K562 (cell line): ENCODE measurements at regions not wholly inside any gene's neighbourhood (a gene's known extent, or its start where the extent isn't known, plus 50 kb on each side); places are given as distances from the start of the nearest gene placed in this dataset.

Experiments
- ATAC-seq: fragments of 200-7000 bp; cut with Tn5 transposase; 3 replicates; pipeline ENCODE4 v1.9.1; 2020; ENCODE audit warnings: moderate library complexity
- BruUV-seq: library from RNA; stranded (reverse); fragments of 400-500 nt; replicated peaks from 2 replicates; lab custom pipeline; 2021; lab: Mats Ljungman, UMichigan
- CTCF ChIA-PET: fragments of 300-600 bp; formaldehyde crosslinking; extraction: SDS; loops from one replicate; lab custom pipeline; 2021; ENCODE audit warnings: low intra/inter-chr PET ratio; lab: Yijun Ruan, JAX
- POLR2A ChIA-PET: fragments of 300-600, 350-650 bp; sonication (Branson Sonifier 250); formaldehyde crosslinking; extraction: SDS; loops from one replicate; lab custom pipeline; 2021; ENCODE audit warnings: antibody characterized with exemption, inconsistent platforms; lab: Yijun Ruan, JAX
- DNase-seq, 4 experiments: peaks; one replicate each; pipeline versions ENCODE4 v3.0.0 to v3.0.0-alpha.2; 2011 to 2018; ENCODE audit warnings: low spot score in 3 of 4, mixed read lengths in 3 of 4; ENCODE audit errors: extremely low read depth in 1 of 4
- FAIRE-seq: peaks from 2 replicates; lab custom pipeline; 2011; peaks lifted over from hg19 to GRCh38; lab: Jason Lieb, UNC
- H2AFZ ChIP-seq: 2 replicates; pipeline ENCODE4 v1.6.0; 2011; ENCODE audit warnings: low read depth, low read length, control low read depth, inconsistent platforms
- H3K27ac ChIP-seq: fragments of 200-600 bp; 3 replicates; pipeline ENCODE4 v1.8.0; 2011; ENCODE audit warnings: low read depth, mild to moderate bottlenecking, control low read depth, inconsistent platforms, low read length, moderate library complexity, mixed read lengths; ENCODE audit errors: extremely low read depth
- H3K27me3 ChIP-seq, 2 experiments: fragments of 300-600 bp in 1 of 2; 2 replicates in 1 of 2; 3 replicates in 1 of 2; pipeline versions ENCODE4 v1.6.0 to v1.8.0; 2011; ENCODE audit warnings: inconsistent platforms in 2 of 2, low read length in 2 of 2, mild to moderate bottlenecking in 1 of 2, mixed read lengths in 1 of 2, moderate library complexity in 1 of 2; ENCODE audit not compliant: control insufficient read depth in 2 of 2, insufficient read depth in 2 of 2
- H3K36me3 ChIP-seq: fragments of 300-600 bp; 3 replicates; pipeline ENCODE4 v1.8.0; 2011; ENCODE audit warnings: mild to moderate bottlenecking, low read length, inconsistent platforms; ENCODE audit not compliant: control insufficient read depth, insufficient read depth
- H3K4me1 ChIP-seq, 2 experiments: fragments of 200-600 bp in 1 of 2; replicated peaks in 1 of 2; 2 replicates in 1 of 2; 3 replicates in 1 of 2; pipeline versions ENCODE4 v1.5.1 to v1.8.0; 2011; ENCODE audit warnings: inconsistent platforms in 2 of 2, low read length in 2 of 2, mild to moderate bottlenecking in 1 of 2, mixed read lengths in 1 of 2, moderate library complexity in 1 of 2; ENCODE audit not compliant: control insufficient read depth in 2 of 2, insufficient read depth in 2 of 2
- H3K4me2 ChIP-seq: 2 replicates; pipeline ENCODE4 v1.6.1; 2011; ENCODE audit warnings: low read length, control low read depth, inconsistent platforms, mixed read lengths; ENCODE audit not compliant: insufficient read depth
- H3K4me3 ChIP-seq: fragments of 200-600 bp; sonication (generic), shearing (Covaris generic); 2 replicates; pipeline ENCODE4 v1.5.1; 2016; ENCODE audit warnings: control low read depth, inconsistent platforms
- H3K79me2 ChIP-seq: fragments of 200-600 bp; 3 replicates; pipeline ENCODE4 v1.8.0; 2011; ENCODE audit warnings: low read length, inconsistent platforms; ENCODE audit not compliant: control insufficient read depth, insufficient read depth
- H3K9ac ChIP-seq, 2 experiments: 2 replicates each; pipeline versions ENCODE4 v1.6.0 to v1.6.1; 2011; ENCODE audit warnings: low read depth in 2 of 2, low read length in 2 of 2, control low read depth in 1 of 2, inconsistent platforms in 1 of 2, mild to moderate bottlenecking in 1 of 2, mixed read lengths in 1 of 2; ENCODE audit not compliant: insufficient read depth in 1 of 2
- H3K9me1 ChIP-seq: one replicate; pipeline ENCODE4 v1.6.0; 2011; ENCODE audit warnings: inconsistent platforms, mild to moderate bottlenecking, low read length, moderate library complexity; ENCODE audit not compliant: control insufficient read depth, insufficient read depth
- H3K9me3 ChIP-seq: replicated peaks from 2 replicates; pipeline ENCODE4 v1.5.1; 2011; ENCODE audit warnings: low read depth, low read length, inconsistent platforms; ENCODE audit not compliant: control insufficient read depth, insufficient read depth
- H4K20me1 ChIP-seq: replicated peaks from 2 replicates; pipeline ENCODE4 v1.6.1; 2011; ENCODE audit warnings: low read length, inconsistent platforms, mixed read lengths; ENCODE audit not compliant: control insufficient read depth, insufficient read depth
- ARID1B ChIP-seq: fragments of 450-650 bp; IDR thresholded peaks from 2 replicates; pipeline ENCODE4 v1.6.1; 2016; ENCODE audit warnings: antibody characterized with exemption, mild to moderate bottlenecking, inconsistent platforms
- BCOR ChIP-seq: fragments of 450-650 bp; IDR thresholded peaks from 2 replicates; pipeline ENCODE4 v1.6.1; 2016
- FOXJ3 ChIP-seq: sonication (generic); formaldehyde crosslinking; IDR thresholded peaks from 2 replicates; pipeline ENCODE4 v1.4.0; 2020; ENCODE audit warnings: mild to moderate bottlenecking, missing genetic modification reagents
- FOXK2 ChIP-seq, 2 experiments: fragments of 450-650 bp; IDR thresholded peaks in 1 of 2; conservative IDR thresholded peaks in 1 of 2; 2 replicates each; pipeline ENCODE4 v1.6.1; 2016; ENCODE audit warnings: low read depth in 2 of 2, mild to moderate bottlenecking in 1 of 2
- KAT7 ChIP-seq: sonication (generic); formaldehyde crosslinking; IDR thresholded peaks from 2 replicates; pipeline ENCODE4 v1.8.0; 2022; ENCODE audit warnings: missing genetic modification reagents, mild to moderate bottlenecking, borderline replicate concordance
- MAZ ChIP-seq, 2 experiments: fragments of 450-650 bp in 1 of 2; sonication (generic) in 1 of 2; formaldehyde crosslinking; IDR thresholded peaks in 1 of 2; conservative IDR thresholded peaks in 1 of 2; 2 replicates each; pipeline versions ENCODE4 v1.4.0 to v1.5.0; 2020; ENCODE audit warnings: mild to moderate bottlenecking in 1 of 2, missing genetic modification reagents in 1 of 2
- POLR2A ChIP-seq: fragments of 450-650 bp; conservative IDR thresholded peaks from 2 replicates; pipeline ENCODE4 v1.6.1; 2016
- RBM34 ChIP-seq: fragments of 200-400 bp; formaldehyde crosslinking; IDR thresholded peaks from 2 replicates; pipeline ENCODE4 v1.6.1; 2018; ENCODE audit warnings: low read length, borderline replicate concordance; ENCODE audit not compliant: insufficient read depth
- SAFB ChIP-seq: fragments of 200-400 bp; formaldehyde crosslinking; IDR thresholded peaks from 2 replicates; pipeline ENCODE4 v1.6.1; 2017; ENCODE audit warnings: low read depth, low read length, borderline replicate concordance
- SIN3B ChIP-seq: fragments of 450-650 bp; IDR thresholded peaks from 2 replicates; pipeline ENCODE4 v1.6.1; 2017; ENCODE audit warnings: low read depth, mild to moderate bottlenecking, moderate library complexity
- SMAD4 ChIP-seq: fragments of 250-450 bp; sonication (Bioruptor Pico); conservative IDR thresholded peaks from 2 replicates; pipeline ENCODE4 v1.8.0; 2021; ENCODE audit warnings: inconsistent platforms, mild to moderate bottlenecking, moderate library complexity
- U2AF2 ChIP-seq: fragments of 200-400 bp; formaldehyde crosslinking; optimal IDR thresholded peaks from 2 replicates; pipeline ENCODE3; 2017; ENCODE audit warnings: low read depth, mild to moderate bottlenecking, low read length
- ZKSCAN1 ChIP-seq: fragments of 150-350 bp; IDR thresholded peaks from 2 replicates; pipeline ENCODE4 v1.6.1; 2016; ENCODE audit warnings: low read depth, low read length
- ZNF217 ChIP-seq: sonication (generic); formaldehyde crosslinking; IDR thresholded peaks from 2 replicates; pipeline ENCODE4 v1.8.0; 2022; ENCODE audit warnings: mild to moderate bottlenecking, missing genetic modification reagents
- ZNF77 ChIP-seq: fragments of 250-450 bp; sonication (Bioruptor Pico); IDR thresholded peaks from 2 replicates; pipeline ENCODE4 v1.5.0; 2020
- WGBS: fragments of 100-300 bp; shearing (Covaris generic); methylation state at CpG from one replicate; pipeline ENCODE4 v1.1.6; 2016; ENCODE audit warnings: low coverage, mixed read lengths; ENCODE audit not compliant: insufficient coverage; ENCODE audit errors: missing lambda C conversion rate; 5-methylcytosine and 5-hydroxymethylcytosine counted together
- in situ Hi-C: fragments of 300-500 bp; cut with MboI; formaldehyde crosslinking; loops from 4 replicates; pipeline ENCODE4 v1.15.0; 2018; ENCODE audit warnings: inconsistent platforms, mixed read lengths
- intact Hi-C: fragments of 100-400 bp; cut with micrococcal nuclease; formaldehyde crosslinking; loops from 2 replicates; pipeline ENCODE4 v1.14.2; 2022
- TF ChIP-seq, protein P1 (sequence below): fragments of 200-400 bp; formaldehyde crosslinking; IDR thresholded peaks from 2 replicates; pipeline ENCODE4 v1.6.1; 2017; ENCODE audit warnings: mild to moderate bottlenecking, low read depth, low read length, moderate library complexity
- TF ChIP-seq, protein P2 (sequence below): fragments of 200-800 bp; sonication (Bioruptor generic); IDR thresholded peaks from 2 replicates; pipeline ENCODE4 v1.6.1; 2017; ENCODE audit warnings: missing genetic modification characterization, missing compliant biosample characterization
- TF ChIP-seq, protein P3 (sequence below): sonication (generic); formaldehyde crosslinking; IDR thresholded peaks from 2 replicates; pipeline ENCODE4 v1.8.0; 2022; ENCODE audit warnings: missing genetic modification reagents, mild to moderate bottlenecking, borderline replicate concordance

DNA sequence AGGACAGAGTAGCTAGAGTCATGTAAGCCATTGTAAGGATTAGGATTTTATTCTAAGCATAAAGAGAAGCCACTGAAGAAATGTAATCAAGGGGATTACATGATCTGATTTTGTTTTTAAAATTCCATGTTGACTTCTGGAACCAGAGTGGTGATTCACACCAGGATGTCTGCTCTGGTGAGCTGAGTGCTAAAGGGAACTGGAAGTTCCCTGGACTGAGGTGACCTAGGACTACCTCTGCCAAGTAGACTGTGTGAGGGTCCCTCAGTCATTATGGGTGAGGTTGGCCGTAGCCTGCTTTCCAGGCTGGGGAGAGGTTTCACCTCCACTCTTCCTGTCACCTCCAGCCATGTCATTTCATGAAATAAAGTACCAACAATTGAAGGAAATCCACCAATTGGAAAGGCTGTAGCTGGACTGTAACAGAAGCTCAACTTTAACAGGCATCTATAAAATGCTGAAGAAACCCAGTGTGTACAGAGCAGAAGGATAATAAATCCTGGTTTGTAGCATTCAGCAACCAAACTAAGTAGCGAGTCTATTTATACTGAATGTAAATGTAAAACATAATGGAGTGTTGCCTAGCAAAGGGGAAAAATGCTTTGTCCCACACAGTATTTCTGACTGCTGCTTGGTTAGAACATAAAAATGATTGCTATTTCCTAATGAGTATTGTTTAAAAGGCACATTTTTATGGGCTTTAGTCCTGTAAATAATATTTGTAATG is 507.4 kb upstream of the PKDCC start:
- WGBS, result 6% methylated on average over 2 of the region's 2 CpGs
- in situ Hi-C loops, result no loop called here
- Histone ChIP-seq H3K27me3 (no peaks in the 10 kb centered on the region), H3K4me1 (no peaks in the 10 kb centered on the region), H4K20me1 (no peaks in the 10 kb centered on the region), H2AFZ (no peak overlapping the region), H3K9ac (no peak overlapping the region), H3K4me2 (no peak overlapping the region), H3K9me1 (no peaks in the 10 kb centered on the region), H3K27ac (no peak overlapping the region), H3K9me3 (no peaks in the 10 kb centered on the region; the same call in 1 of the 2 replicates), H3K4me3 (no peak overlapping the region), H3K79me2 (no peaks in the 10 kb centered on the region), H3K36me3 (no peaks in the 10 kb centered on the region)
- intact Hi-C loops, result no loop called here
- ChIA-PET CTCF (no interaction called here), POLR2A (no interaction called here)
- ATAC-seq (no peak), FAIRE-seq (no peak), DNase-seq (no peak)
- no TSS peak for BruUV-seq
- TF ChIP-seq ZKSCAN1 (no peak), ZNF217 (no peak), FOXK2 (conservative IDR thresholded peaks at IDR 0.05 in 1 of 2, IDR thresholded peaks at IDR 0.05 in 1 of 2; ENCODE audit: low read depth in 2 of 2) (no peak), POLR2A (no peak), RBM34 (no peak), KAT7 (CRISPR knock-in tag) (no peak), ARID1B (no peak), MAZ (CRISPR knock-in tag; conservative IDR thresholded peaks at IDR 0.05 in 1 of 2, IDR thresholded peaks at IDR 0.05 in 1 of 2) (no peak), U2AF2 (no peak), BCOR (no peak), SMAD4 (CRISPR knock-in tag) (no peak), ZNF77 (CRISPR knock-in tag) (no peak), FOXJ3 (CRISPR knock-in tag) (no peak), SAFB (no peak), SIN3B (no peak)
- TF ChIP-seq, protein P1, sequence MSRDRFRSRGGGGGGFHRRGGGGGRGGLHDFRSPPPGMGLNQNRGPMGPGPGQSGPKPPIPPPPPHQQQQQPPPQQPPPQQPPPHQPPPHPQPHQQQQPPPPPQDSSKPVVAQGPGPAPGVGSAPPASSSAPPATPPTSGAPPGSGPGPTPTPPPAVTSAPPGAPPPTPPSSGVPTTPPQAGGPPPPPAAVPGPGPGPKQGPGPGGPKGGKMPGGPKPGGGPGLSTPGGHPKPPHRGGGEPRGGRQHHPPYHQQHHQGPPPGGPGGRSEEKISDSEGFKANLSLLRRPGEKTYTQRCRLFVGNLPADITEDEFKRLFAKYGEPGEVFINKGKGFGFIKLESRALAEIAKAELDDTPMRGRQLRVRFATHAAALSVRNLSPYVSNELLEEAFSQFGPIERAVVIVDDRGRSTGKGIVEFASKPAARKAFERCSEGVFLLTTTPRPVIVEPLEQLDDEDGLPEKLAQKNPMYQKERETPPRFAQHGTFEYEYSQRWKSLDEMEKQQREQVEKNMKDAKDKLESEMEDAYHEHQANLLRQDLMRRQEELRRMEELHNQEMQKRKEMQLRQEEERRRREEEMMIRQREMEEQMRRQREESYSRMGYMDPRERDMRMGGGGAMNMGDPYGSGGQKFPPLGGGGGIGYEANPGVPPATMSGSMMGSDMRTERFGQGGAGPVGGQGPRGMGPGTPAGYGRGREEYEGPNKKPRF, result no peak
- TF ChIP-seq, protein P2, sequence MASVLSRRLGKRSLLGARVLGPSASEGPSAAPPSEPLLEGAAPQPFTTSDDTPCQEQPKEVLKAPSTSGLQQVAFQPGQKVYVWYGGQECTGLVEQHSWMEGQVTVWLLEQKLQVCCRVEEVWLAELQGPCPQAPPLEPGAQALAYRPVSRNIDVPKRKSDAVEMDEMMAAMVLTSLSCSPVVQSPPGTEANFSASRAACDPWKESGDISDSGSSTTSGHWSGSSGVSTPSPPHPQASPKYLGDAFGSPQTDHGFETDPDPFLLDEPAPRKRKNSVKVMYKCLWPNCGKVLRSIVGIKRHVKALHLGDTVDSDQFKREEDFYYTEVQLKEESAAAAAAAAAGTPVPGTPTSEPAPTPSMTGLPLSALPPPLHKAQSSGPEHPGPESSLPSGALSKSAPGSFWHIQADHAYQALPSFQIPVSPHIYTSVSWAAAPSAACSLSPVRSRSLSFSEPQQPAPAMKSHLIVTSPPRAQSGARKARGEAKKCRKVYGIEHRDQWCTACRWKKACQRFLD, result no peak
- TF ChIP-seq, protein P3, sequence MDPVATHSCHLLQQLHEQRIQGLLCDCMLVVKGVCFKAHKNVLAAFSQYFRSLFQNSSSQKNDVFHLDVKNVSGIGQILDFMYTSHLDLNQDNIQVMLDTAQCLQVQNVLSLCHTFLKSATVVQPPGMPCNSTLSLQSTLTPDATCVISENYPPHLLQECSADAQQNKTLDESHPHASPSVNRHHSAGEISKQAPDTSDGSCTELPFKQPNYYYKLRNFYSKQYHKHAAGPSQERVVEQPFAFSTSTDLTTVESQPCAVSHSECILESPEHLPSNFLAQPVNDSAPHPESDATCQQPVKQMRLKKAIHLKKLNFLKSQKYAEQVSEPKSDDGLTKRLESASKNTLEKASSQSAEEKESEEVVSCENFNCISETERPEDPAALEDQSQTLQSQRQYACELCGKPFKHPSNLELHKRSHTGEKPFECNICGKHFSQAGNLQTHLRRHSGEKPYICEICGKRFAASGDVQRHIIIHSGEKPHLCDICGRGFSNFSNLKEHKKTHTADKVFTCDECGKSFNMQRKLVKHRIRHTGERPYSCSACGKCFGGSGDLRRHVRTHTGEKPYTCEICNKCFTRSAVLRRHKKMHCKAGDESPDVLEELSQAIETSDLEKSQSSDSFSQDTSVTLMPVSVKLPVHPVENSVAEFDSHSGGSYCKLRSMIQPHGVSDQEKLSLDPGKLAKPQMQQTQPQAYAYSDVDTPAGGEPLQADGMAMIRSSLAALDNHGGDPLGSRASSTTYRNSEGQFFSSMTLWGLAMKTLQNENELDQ (CRISPR knock-in tag), result no peak
